ENCODE measurements at regions not wholly inside any gene's neighbourhood (a gene's known extent, or its start where the extent isn't known, plus 50 kb on each side); places are given as distances from the start of the nearest gene placed in this dataset.

DNA sequence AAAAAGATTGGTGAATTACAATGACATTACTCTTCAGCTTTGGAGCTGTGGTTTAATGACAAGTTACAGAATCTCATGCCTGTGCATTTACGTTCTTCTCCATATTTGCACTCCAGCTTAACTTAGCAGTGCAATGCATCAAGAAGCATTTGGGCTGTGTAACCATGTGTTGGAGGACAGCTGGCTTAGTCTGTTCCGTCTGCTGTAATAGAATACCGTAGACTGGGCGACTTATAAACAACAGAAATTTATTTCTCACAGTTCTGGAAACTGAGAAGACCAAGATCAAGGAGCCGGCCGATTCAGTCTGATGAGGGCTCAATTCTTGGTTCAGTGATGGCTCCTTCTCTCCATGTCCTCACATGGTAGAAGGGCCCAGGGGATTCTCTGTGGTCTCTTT, 943.5 kb downstream of the BCL11B start:
- Mint-ChIP-seq H3K9me3 (peaks cover 34% of the 10 kb centered on the region), H3K27me3 (ENCODE audit: low read depth) (no peaks in the 10 kb centered on the region), H3K36me3 (peaks cover 4% of the 10 kb centered on the region; the same call in 1 of the 2 replicates), H3K4me3 (no peak overlapping the region), H3K4me1 (no peaks in the 10 kb centered on the region), H3K27ac (no peak overlapping the region)
- ChIA-PET POLR2A (no interaction called here), CTCF (no interaction called here)
- ATAC-seq (no peak), DNase-seq (ENCODE audit: low spot score) (no peak)
- no peak for TF ChIP-seq ETV6 (CRISPR knock-in tag; IDR thresholded peaks at IDR 0.05)
- no peak for TF ChIP-seq NFATC4 (CRISPR knock-in tag; IDR thresholded peaks at IDR 0.05)
- TF ChIP-seq, protein P1, sequence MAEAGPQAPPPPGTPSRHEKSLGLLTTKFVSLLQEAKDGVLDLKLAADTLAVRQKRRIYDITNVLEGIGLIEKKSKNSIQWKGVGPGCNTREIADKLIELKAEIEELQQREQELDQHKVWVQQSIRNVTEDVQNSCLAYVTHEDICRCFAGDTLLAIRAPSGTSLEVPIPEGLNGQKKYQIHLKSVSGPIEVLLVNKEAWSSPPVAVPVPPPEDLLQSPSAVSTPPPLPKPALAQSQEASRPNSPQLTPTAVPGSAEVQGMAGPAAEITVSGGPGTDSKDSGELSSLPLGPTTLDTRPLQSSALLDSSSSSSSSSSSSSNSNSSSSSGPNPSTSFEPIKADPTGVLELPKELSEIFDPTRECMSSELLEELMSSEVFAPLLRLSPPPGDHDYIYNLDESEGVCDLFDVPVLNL (CRISPR knock-in tag; IDR thresholded peaks at IDR 0.05; ENCODE audit: borderline replicate concordance, low read depth), result no peak
- TF ChIP-seq, protein P2, sequence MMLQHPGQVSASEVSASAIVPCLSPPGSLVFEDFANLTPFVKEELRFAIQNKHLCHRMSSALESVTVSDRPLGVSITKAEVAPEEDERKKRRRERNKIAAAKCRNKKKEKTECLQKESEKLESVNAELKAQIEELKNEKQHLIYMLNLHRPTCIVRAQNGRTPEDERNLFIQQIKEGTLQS (CRISPR knock-in tag; conservative IDR thresholded peaks at IDR 0.05), result no peak
- TF ChIP-seq, protein P3, sequence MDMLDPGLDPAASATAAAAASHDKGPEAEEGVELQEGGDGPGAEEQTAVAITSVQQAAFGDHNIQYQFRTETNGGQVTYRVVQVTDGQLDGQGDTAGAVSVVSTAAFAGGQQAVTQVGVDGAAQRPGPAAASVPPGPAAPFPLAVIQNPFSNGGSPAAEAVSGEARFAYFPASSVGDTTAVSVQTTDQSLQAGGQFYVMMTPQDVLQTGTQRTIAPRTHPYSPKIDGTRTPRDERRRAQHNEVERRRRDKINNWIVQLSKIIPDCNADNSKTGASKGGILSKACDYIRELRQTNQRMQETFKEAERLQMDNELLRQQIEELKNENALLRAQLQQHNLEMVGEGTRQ (CRISPR knock-in tag; IDR thresholded peaks at IDR 0.05), result no peak
- TF ChIP-seq, protein P4, sequence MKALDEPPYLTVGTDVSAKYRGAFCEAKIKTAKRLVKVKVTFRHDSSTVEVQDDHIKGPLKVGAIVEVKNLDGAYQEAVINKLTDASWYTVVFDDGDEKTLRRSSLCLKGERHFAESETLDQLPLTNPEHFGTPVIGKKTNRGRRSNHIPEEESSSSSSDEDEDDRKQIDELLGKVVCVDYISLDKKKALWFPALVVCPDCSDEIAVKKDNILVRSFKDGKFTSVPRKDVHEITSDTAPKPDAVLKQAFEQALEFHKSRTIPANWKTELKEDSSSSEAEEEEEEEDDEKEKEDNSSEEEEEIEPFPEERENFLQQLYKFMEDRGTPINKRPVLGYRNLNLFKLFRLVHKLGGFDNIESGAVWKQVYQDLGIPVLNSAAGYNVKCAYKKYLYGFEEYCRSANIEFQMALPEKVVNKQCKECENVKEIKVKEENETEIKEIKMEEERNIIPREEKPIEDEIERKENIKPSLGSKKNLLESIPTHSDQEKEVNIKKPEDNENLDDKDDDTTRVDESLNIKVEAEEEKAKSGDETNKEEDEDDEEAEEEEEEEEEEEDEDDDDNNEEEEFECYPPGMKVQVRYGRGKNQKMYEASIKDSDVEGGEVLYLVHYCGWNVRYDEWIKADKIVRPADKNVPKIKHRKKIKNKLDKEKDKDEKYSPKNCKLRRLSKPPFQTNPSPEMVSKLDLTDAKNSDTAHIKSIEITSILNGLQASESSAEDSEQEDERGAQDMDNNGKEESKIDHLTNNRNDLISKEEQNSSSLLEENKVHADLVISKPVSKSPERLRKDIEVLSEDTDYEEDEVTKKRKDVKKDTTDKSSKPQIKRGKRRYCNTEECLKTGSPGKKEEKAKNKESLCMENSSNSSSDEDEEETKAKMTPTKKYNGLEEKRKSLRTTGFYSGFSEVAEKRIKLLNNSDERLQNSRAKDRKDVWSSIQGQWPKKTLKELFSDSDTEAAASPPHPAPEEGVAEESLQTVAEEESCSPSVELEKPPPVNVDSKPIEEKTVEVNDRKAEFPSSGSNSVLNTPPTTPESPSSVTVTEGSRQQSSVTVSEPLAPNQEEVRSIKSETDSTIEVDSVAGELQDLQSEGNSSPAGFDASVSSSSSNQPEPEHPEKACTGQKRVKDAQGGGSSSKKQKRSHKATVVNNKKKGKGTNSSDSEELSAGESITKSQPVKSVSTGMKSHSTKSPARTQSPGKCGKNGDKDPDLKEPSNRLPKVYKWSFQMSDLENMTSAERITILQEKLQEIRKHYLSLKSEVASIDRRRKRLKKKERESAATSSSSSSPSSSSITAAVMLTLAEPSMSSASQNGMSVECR (CRISPR knock-in tag; IDR thresholded peaks at IDR 0.05; ENCODE audit: borderline replicate concordance), result no peak
- TF ChIP-seq, protein P5, sequence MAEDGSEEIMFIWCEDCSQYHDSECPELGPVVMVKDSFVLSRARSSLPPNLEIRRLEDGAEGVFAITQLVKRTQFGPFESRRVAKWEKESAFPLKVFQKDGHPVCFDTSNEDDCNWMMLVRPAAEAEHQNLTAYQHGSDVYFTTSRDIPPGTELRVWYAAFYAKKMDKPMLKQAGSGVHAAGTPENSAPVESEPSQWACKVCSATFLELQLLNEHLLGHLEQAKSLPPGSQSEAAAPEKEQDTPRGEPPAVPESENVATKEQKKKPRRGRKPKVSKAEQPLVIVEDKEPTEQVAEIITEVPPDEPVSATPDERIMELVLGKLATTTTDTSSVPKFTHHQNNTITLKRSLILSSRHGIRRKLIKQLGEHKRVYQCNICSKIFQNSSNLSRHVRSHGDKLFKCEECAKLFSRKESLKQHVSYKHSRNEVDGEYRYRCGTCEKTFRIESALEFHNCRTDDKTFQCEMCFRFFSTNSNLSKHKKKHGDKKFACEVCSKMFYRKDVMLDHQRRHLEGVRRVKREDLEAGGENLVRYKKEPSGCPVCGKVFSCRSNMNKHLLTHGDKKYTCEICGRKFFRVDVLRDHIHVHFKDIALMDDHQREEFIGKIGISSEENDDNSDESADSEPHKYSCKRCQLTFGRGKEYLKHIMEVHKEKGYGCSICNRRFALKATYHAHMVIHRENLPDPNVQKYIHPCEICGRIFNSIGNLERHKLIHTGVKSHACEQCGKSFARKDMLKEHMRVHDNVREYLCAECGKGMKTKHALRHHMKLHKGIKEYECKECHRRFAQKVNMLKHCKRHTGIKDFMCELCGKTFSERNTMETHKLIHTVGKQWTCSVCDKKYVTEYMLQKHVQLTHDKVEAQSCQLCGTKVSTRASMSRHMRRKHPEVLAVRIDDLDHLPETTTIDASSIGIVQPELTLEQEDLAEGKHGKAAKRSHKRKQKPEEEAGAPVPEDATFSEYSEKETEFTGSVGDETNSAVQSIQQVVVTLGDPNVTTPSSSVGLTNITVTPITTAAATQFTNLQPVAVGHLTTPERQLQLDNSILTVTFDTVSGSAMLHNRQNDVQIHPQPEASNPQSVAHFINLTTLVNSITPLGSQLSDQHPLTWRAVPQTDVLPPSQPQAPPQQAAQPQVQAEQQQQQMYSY (CRISPR knock-in tag; IDR thresholded peaks at IDR 0.05), result no peak
- TF ChIP-seq, protein P6, sequence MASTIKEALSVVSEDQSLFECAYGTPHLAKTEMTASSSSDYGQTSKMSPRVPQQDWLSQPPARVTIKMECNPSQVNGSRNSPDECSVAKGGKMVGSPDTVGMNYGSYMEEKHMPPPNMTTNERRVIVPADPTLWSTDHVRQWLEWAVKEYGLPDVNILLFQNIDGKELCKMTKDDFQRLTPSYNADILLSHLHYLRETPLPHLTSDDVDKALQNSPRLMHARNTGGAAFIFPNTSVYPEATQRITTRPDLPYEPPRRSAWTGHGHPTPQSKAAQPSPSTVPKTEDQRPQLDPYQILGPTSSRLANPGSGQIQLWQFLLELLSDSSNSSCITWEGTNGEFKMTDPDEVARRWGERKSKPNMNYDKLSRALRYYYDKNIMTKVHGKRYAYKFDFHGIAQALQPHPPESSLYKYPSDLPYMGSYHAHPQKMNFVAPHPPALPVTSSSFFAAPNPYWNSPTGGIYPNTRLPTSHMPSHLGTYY (CRISPR knock-in tag; IDR thresholded peaks at IDR 0.05), result no peak
- no peak for TF ChIP-seq ZNF121 (CRISPR knock-in tag; IDR thresholded peaks at IDR 0.05)
- TF ChIP-seq, protein P7, sequence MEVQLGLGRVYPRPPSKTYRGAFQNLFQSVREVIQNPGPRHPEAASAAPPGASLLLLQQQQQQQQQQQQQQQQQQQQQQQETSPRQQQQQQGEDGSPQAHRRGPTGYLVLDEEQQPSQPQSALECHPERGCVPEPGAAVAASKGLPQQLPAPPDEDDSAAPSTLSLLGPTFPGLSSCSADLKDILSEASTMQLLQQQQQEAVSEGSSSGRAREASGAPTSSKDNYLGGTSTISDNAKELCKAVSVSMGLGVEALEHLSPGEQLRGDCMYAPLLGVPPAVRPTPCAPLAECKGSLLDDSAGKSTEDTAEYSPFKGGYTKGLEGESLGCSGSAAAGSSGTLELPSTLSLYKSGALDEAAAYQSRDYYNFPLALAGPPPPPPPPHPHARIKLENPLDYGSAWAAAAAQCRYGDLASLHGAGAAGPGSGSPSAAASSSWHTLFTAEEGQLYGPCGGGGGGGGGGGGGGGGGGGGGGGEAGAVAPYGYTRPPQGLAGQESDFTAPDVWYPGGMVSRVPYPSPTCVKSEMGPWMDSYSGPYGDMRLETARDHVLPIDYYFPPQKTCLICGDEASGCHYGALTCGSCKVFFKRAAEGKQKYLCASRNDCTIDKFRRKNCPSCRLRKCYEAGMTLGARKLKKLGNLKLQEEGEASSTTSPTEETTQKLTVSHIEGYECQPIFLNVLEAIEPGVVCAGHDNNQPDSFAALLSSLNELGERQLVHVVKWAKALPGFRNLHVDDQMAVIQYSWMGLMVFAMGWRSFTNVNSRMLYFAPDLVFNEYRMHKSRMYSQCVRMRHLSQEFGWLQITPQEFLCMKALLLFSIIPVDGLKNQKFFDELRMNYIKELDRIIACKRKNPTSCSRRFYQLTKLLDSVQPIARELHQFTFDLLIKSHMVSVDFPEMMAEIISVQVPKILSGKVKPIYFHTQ (CRISPR knock-in tag; IDR thresholded peaks at IDR 0.05), result no peak
- TF ChIP-seq, protein P8, sequence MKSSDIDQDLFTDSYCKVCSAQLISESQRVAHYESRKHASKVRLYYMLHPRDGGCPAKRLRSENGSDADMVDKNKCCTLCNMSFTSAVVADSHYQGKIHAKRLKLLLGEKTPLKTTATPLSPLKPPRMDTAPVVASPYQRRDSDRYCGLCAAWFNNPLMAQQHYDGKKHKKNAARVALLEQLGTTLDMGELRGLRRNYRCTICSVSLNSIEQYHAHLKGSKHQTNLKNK (CRISPR knock-in tag; IDR thresholded peaks at IDR 0.05), result no peak
- TF ChIP-seq, protein P9, sequence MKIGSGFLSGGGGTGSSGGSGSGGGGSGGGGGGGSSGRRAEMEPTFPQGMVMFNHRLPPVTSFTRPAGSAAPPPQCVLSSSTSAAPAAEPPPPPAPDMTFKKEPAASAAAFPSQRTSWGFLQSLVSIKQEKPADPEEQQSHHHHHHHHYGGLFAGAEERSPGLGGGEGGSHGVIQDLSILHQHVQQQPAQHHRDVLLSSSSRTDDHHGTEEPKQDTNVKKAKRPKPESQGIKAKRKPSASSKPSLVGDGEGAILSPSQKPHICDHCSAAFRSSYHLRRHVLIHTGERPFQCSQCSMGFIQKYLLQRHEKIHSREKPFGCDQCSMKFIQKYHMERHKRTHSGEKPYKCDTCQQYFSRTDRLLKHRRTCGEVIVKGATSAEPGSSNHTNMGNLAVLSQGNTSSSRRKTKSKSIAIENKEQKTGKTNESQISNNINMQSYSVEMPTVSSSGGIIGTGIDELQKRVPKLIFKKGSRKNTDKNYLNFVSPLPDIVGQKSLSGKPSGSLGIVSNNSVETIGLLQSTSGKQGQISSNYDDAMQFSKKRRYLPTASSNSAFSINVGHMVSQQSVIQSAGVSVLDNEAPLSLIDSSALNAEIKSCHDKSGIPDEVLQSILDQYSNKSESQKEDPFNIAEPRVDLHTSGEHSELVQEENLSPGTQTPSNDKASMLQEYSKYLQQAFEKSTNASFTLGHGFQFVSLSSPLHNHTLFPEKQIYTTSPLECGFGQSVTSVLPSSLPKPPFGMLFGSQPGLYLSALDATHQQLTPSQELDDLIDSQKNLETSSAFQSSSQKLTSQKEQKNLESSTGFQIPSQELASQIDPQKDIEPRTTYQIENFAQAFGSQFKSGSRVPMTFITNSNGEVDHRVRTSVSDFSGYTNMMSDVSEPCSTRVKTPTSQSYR (CRISPR knock-in tag; IDR thresholded peaks at IDR 0.05), result no peak
- no peak for TF ChIP-seq TCF7 (CRISPR knock-in tag; IDR thresholded peaks at IDR 0.05; ENCODE audit: low read depth)
- TF ChIP-seq ZNF232 (CRISPR knock-in tag; IDR thresholded peaks at IDR 0.05), result no peak

All from WTC11 (cell line).